Tibial artery (tissue), 4 donors: ENCODE measurements at regions not wholly inside any gene's neighbourhood (a gene's known extent, or its start where the extent isn't known, plus 50 kb on each side); places are given as distances from the start of the nearest gene placed in this dataset.

Experiments
- DNase-seq, 2 donors: peaks; one replicate each; pipeline ENCODE4 v3.0.0-alpha.2; 2019
- H3K27ac ChIP-seq, 2 donors: fragments of 200-600 bp; sonication (generic) in 1 of 2; 1 replicate in 1 of 2; 2 replicates in 1 of 2; pipeline ENCODE4 v1.5.1; 2018 to 2019; ENCODE audit warnings: mild to moderate bottlenecking in 1 of 2
- H3K27me3 ChIP-seq, 2 donors: fragments of 200-600 bp; sonication (generic) in 1 of 2; one replicate each; pipeline versions ENCODE4 v1.5.1 to v1.6.0; 2016 to 2019
- H3K36me3 ChIP-seq, 3 donors: fragments of 200-600 bp; sonication (generic) in 2 of 3; one replicate each; pipeline ENCODE4 v1.5.1; 2016 to 2019; ENCODE audit warnings: mild to moderate bottlenecking in 2 of 3
- H3K4me1 ChIP-seq, 4 donors: fragments of 200-600 bp; sonication (generic) in 2 of 4; 1 replicate in 3 of 4; 2 replicates in 1 of 4; pipeline ENCODE4 v1.5.1; 2016 to 2019
- H3K4me3 ChIP-seq, 2 donors: fragments of 200-600 bp; sonication (generic) in 1 of 2; 1 replicate in 1 of 2; 2 replicates in 1 of 2; pipeline ENCODE4 v1.5.1; 2018 to 2019; ENCODE audit warnings: mild to moderate bottlenecking in 2 of 2
- H3K9me3 ChIP-seq, 3 donors: fragments of 200-600 bp; sonication (generic) in 1 of 3; one replicate each; pipeline ENCODE4 v1.5.1; 2016 to 2019
- CTCF ChIP-seq, 2 experiments: fragments of 200-600 bp in 1 of 2; fragments of 450-650 bp in 1 of 2; IDR thresholded peaks; one replicate each; pipeline ENCODE4 v1.5.1; 2017 to 2019; ENCODE audit warnings: antibody characterized with exemption in 2 of 2, mild to moderate bottlenecking in 1 of 2, moderate library complexity in 1 of 2
- intact Hi-C: fragments of 100-400 bp; cut with DNase I; formaldehyde crosslinking; loops from one replicate; pipeline ENCODE4 v1.15.0; 2023; ENCODE audit warnings: low total_unique reads

GRCh38 chr9:134522502-134522848 is 119.1 kb upstream of the COL5A1 start:
- no peak for TF ChIP-seq CTCF (IDR thresholded peaks at IDR 0.05)
- no peaks in the 10 kb centered on the region for H3K36me3 ChIP-seq
- no peak overlapping the region for H3K4me3 ChIP-seq
- H3K9me3 ChIP-seq: peaks cover 0 to 8% (median 0%) of the 10 kb centered on the region in 3 donors
- no peak for DNase-seq
- H3K27ac ChIP-seq: no peak overlapping the region
- H3K27me3 ChIP-seq: peaks cover 0 to 11% of the 10 kb centered on the region in 2 donors
- intact Hi-C loops: no loop called here
- H3K4me1 ChIP-seq: no peaks in the 10 kb centered on the region

- Histone ChIP-seq H3K4me3 (no peak overlapping the region), H3K27me3 (peaks cover 0 to 11% of the 10 kb centered on the region in 2 donors), H3K9me3 (peaks cover 0 to 8% (median 0%) of the 10 kb centered on the region in 3 donors), H3K36me3 (no peaks in the 10 kb centered on the region), H3K27ac (no peak overlapping the region), H3K4me1 (no peaks in the 10 kb centered on the region)
- intact Hi-C loops: no loop called here
- TF ChIP-seq CTCF (IDR thresholded peaks at IDR 0.05): no peak
- no peak for DNase-seq
Observed at GRCh38 chr9:134522976-134523375, 118.6 kb upstream of the COL5A1 start.

- intact Hi-C loops: no loop called here
- peaks cover 0 to 9% (median 6%) of the 10 kb centered on the region in 3 donors for H3K9me3 ChIP-seq
- H3K4me1 ChIP-seq: no peaks in the 10 kb centered on the region
- no peak for TF ChIP-seq CTCF (IDR thresholded peaks at IDR 0.05)
- no peaks in the 10 kb centered on the region for H3K36me3 ChIP-seq
- no peak for DNase-seq
- H3K4me3 ChIP-seq: no peak overlapping the region
- H3K27ac ChIP-seq: no peak overlapping the region
- peaks cover 0 to 11% of the 10 kb centered on the region in 2 donors for H3K27me3 ChIP-seq
Observed at GRCh38 chr9:134525070-134525815, 116.4 kb upstream of the COL5A1 start.

GRCh38 chr9:134525841-134526583 is 115.6 kb upstream of the COL5A1 start:
- intact Hi-C loops: no loop called here
- H3K36me3 ChIP-seq: no peaks in the 10 kb centered on the region
- peak overlapping the region in 1 of 2 donors; percentile 9 for H3K27ac ChIP-seq
- H3K9me3 ChIP-seq: peaks cover 0 to 13% (median 8%) of the 10 kb centered on the region in 3 donors
- H3K27me3 ChIP-seq: peaks cover 0 to 11% of the 10 kb centered on the region in 2 donors
- no peak for TF ChIP-seq CTCF (IDR thresholded peaks at IDR 0.05)
- no peak overlapping the region for H3K4me3 ChIP-seq
- no peaks in the 10 kb centered on the region for H3K4me1 ChIP-seq
- DNase-seq: peak in 1 of 2 donors; percentile 65

GRCh38 chr9:134526584-134527477 is 114.8 kb upstream of the COL5A1 start:
- H3K27me3 ChIP-seq: peaks cover 0 to 11% of the 10 kb centered on the region in 2 donors
- intact Hi-C loops: no loop called here
- no peaks in the 10 kb centered on the region for H3K4me1 ChIP-seq
- no peak for DNase-seq
- H3K36me3 ChIP-seq: no peaks in the 10 kb centered on the region
- no peak overlapping the region for H3K4me3 ChIP-seq
- no peak for TF ChIP-seq CTCF (IDR thresholded peaks at IDR 0.05)
- H3K9me3 ChIP-seq: peaks cover 0 to 20% (median 7%) of the 10 kb centered on the region in 3 donors
- no peak overlapping the region for H3K27ac ChIP-seq
